ENCODE measurements at regions not wholly inside any gene's neighbourhood (a gene's known extent, or its start where the extent isn't known, plus 50 kb on each side); places are given as distances from the start of the nearest gene placed in this dataset.
"Not testable (repeated sequence)": the region's sequence is repeated elsewhere in the genome, so short reads cannot be mapped to it uniquely, and the experiment has no call there.

GRCh38 chr10:53183733-53184132 is 411.1 kb upstream of the MBL2 start:
- Histone ChIP-seq H3K36me3 (no peaks in the 10 kb centered on the region), H3K9me3 (ENCODE audit: severe bottlenecking) (no peaks in the 10 kb centered on the region), H3K27ac (no peak overlapping the region), H3K27me3 (ENCODE audit: insufficient read depth, low read depth, severe bottlenecking) (no peaks in the 10 kb centered on the region), H3K4me3 (ENCODE audit: low read depth, low read length) (no peak overlapping the region)
- DNase-seq: no peak
- TF ChIP-seq CTCF (IDR thresholded peaks at IDR 0.05; ENCODE audit: low read depth, low read length): no peak

- TF ChIP-seq CTCF (IDR thresholded peaks at IDR 0.05; ENCODE audit: low read depth, low read length): no peak
- Histone ChIP-seq H3K9me3 (ENCODE audit: severe bottlenecking) (no peaks in the 10 kb centered on the region), H3K4me3 (ENCODE audit: low read depth, low read length) (no peak overlapping the region), H3K27me3 (ENCODE audit: insufficient read depth, low read depth, severe bottlenecking) (no peaks in the 10 kb centered on the region), H3K36me3 (no peaks in the 10 kb centered on the region), H3K27ac (no peak overlapping the region)
- no peak for DNase-seq
Measured at GRCh38 chr10:53177468-53177867, 404.9 kb upstream of the MBL2 start.

- no peak for DNase-seq
- TF ChIP-seq CTCF (IDR thresholded peaks at IDR 0.05; ENCODE audit: low read depth, low read length): no peak
- no peak overlapping the region for H3K4me3 ChIP-seq (ENCODE audit: low read depth, low read length)
Measured at GRCh38 chr10:53166325-53166724, 393.7 kb upstream of the MBL2 start.

GRCh38 chr10:53162856-53163255 is 390.3 kb upstream of the MBL2 start:
- H3K4me3 ChIP-seq (ENCODE audit: low read depth, low read length): no peak overlapping the region
- TF ChIP-seq CTCF (IDR thresholded peaks at IDR 0.05; ENCODE audit: low read depth, low read length): no peak
- H3K27me3 ChIP-seq (ENCODE audit: insufficient read depth, low read depth, severe bottlenecking): no peaks in the 10 kb centered on the region
- no peaks in the 10 kb centered on the region for H3K9me3 ChIP-seq (ENCODE audit: severe bottlenecking)
- no peak overlapping the region for H3K27ac ChIP-seq
- H3K36me3 ChIP-seq: no peaks in the 10 kb centered on the region
- no peak for DNase-seq

More at GRCh38 chr10:53166325-53166724, 393.7 kb upstream of the MBL2 start:
- H3K9me3 ChIP-seq (ENCODE audit: severe bottlenecking): no peaks in the 10 kb centered on the region
- H3K27ac ChIP-seq: no peak overlapping the region
- H3K36me3 ChIP-seq: no peaks in the 10 kb centered on the region
- H3K27me3 ChIP-seq (ENCODE audit: insufficient read depth, low read depth, severe bottlenecking): no peaks in the 10 kb centered on the region

GRCh38 chr10:53161231-53161630 is 388.6 kb upstream of the MBL2 start:
- DNase-seq: no peak
- Histone ChIP-seq H3K27me3 (ENCODE audit: insufficient read depth, low read depth, severe bottlenecking) (no peaks in the 10 kb centered on the region), H3K4me3 (ENCODE audit: low read depth, low read length) (no peak overlapping the region), H3K36me3 (no peaks in the 10 kb centered on the region), H3K27ac (no peak overlapping the region), H3K9me3 (ENCODE audit: severe bottlenecking) (no peaks in the 10 kb centered on the region)
- no peak for TF ChIP-seq CTCF (IDR thresholded peaks at IDR 0.05; ENCODE audit: low read depth, low read length)

GRCh38 chr10:53155674-53156073 is 383.1 kb upstream of the MBL2 start:
- not testable (repeated sequence) for H3K4me3 ChIP-seq (ENCODE audit: low read depth, low read length); H3K27ac ChIP-seq; H3K9me3 ChIP-seq (ENCODE audit: severe bottlenecking); H3K27me3 ChIP-seq (ENCODE audit: insufficient read depth, low read depth, severe bottlenecking); H3K36me3 ChIP-seq; DNase-seq

All from WERI-Rb-1 (cell line).